ENCODE measurements at regions not wholly inside any gene's neighbourhood (a gene's known extent, or its start where the extent isn't known, plus 50 kb on each side); places are given as distances from the start of the nearest gene placed in this dataset.

DNA sequence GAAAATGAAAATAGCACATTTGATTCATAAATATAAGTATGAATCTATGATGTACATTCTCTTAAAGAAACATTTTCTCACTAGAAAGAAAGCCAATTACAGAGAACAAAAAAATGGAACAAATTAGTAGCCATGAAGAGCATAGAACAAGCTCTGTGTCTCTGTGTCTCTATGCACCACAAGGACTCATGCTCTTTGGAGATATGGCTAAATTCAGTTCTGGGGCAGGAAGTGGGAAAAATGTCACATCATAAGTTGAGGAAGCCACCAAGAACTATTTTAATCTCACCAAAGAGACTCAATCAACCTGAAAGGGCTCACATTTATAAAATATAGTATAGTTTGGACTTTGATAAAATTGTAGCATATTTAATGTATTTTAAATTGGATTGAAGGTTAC lies 1259.8 kb upstream of the GJE1 start:
- Mint-ChIP-seq H3K36me3 (ENCODE audit: low read depth) (peaks cover 55% of the 10 kb centered on the region), H3K27ac (no peak overlapping the region), H3K9me3 (peaks cover 51% of the 10 kb centered on the region), H3K4me1 (ENCODE audit: low read depth) (peaks cover 9% of the 10 kb centered on the region), H3K4me3 (no peak overlapping the region), H3K27me3 (ENCODE audit: insufficient read depth) (no peaks in the 10 kb centered on the region)
- DNase-seq = no peak
- TF ChIP-seq, protein P1, sequence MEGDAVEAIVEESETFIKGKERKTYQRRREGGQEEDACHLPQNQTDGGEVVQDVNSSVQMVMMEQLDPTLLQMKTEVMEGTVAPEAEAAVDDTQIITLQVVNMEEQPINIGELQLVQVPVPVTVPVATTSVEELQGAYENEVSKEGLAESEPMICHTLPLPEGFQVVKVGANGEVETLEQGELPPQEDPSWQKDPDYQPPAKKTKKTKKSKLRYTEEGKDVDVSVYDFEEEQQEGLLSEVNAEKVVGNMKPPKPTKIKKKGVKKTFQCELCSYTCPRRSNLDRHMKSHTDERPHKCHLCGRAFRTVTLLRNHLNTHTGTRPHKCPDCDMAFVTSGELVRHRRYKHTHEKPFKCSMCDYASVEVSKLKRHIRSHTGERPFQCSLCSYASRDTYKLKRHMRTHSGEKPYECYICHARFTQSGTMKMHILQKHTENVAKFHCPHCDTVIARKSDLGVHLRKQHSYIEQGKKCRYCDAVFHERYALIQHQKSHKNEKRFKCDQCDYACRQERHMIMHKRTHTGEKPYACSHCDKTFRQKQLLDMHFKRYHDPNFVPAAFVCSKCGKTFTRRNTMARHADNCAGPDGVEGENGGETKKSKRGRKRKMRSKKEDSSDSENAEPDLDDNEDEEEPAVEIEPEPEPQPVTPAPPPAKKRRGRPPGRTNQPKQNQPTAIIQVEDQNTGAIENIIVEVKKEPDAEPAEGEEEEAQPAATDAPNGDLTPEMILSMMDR (IDR thresholded peaks at IDR 0.05) = no peak

DNA sequence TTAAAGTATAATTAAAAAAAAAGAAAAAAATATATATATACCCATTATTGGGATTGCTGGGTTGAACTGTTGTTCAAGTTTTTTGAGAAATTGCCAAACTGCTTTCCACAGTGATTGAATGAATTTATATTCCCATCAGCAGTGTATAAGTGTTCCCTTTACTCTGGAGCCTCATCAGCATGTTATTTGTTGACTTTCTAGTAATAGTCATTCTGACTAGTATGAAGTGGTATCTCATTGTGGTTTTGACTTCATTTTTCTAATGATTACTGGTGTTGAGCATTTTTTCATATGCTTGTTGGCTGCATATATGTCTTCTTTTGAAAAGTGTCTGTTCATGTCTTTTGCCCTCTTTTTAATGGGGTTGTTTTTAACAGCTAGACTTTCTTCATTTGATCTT lies 1260.8 kb upstream of the GJE1 start:
- Mint-ChIP-seq H3K4me1 (ENCODE audit: low read depth) (peaks cover 9% of the 10 kb centered on the region), H3K27ac (peak overlapping the region; percentile 62; the same call in 1 of the 2 replicates), H3K36me3 (ENCODE audit: low read depth) (peaks cover 55% of the 10 kb centered on the region), H3K9me3 (peaks cover 48% of the 10 kb centered on the region), H3K27me3 (ENCODE audit: insufficient read depth) (no peaks in the 10 kb centered on the region), H3K4me3 (no peak overlapping the region)
- TF ChIP-seq, protein P1 (IDR thresholded peaks at IDR 0.05) = no peak
- peak; percentile 77 for DNase-seq

DNA sequence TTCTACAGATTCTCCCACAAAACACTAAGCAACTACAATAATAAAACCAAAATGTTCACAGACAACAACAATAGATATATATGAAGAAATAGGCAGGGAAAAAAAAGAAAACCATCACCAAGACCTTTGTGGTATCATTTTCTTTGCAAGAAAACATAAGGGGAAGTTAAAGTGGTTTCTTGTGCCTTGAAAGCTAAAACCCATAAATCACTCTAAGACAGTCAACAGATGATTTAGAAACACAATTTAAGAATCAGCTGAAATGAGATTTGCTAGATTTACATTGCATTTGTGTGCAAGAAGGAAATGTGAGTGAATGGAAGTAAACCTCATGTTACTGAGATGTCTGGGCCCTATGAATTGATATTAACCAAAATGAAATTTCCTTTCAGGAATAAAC lies 1265.4 kb upstream of the GJE1 start:
- Mint-ChIP-seq H3K27ac (no peak overlapping the region), H3K36me3 (ENCODE audit: low read depth) (peaks cover 35% of the 10 kb centered on the region), H3K27me3 (ENCODE audit: insufficient read depth) (no peaks in the 10 kb centered on the region), H3K4me3 (no peak overlapping the region), H3K4me1 (ENCODE audit: low read depth) (peaks cover 12% of the 10 kb centered on the region), H3K9me3 (peaks cover 32% of the 10 kb centered on the region)
- TF ChIP-seq, protein P1 (IDR thresholded peaks at IDR 0.05) = no peak
- no peak for DNase-seq

DNA sequence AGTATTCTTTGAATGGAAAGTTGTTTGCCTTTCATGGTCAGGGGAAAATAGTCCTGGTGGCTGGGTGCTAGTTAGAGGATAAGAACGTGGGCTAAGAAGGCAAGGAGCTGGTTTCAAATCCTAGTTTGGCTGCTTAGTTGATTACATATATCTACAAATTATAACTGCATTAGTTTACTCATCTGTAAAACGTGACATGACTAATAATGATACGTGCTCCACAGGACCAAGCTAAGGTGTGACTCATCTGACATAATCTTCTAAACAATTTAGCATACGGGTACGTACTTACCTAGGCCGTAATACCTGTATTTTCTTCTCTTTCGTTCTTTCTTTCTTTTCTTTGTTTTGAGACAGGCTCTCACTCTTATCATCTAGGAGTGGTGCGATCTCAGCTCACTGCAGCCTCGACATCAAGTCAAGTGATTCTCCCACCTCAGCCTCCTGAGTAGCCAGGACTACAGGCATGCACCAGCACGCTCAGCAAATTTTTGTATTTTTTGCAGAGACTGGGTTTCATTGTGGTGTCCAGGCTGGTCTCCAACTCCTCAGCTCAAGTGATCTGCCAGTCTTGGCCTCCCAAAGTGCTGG lies 1274.2 kb upstream of the GJE1 start:
- TF ChIP-seq, protein P1 (IDR thresholded peaks at IDR 0.05) = no peak
- Mint-ChIP-seq H3K27ac (peak overlapping the region; percentile 76), H3K4me1 (ENCODE audit: low read depth) (peaks cover 63% of the 10 kb centered on the region), H3K9me3 (no peaks in the 10 kb centered on the region), H3K36me3 (ENCODE audit: low read depth) (peaks cover 22% of the 10 kb centered on the region), H3K27me3 (ENCODE audit: insufficient read depth) (no peaks in the 10 kb centered on the region; the same call in 1 of the 2 replicates), H3K4me3 (peak overlapping the region; percentile 43; the same call in 1 of the 2 replicates)
- DNase-seq = peak; percentile 25

DNA sequence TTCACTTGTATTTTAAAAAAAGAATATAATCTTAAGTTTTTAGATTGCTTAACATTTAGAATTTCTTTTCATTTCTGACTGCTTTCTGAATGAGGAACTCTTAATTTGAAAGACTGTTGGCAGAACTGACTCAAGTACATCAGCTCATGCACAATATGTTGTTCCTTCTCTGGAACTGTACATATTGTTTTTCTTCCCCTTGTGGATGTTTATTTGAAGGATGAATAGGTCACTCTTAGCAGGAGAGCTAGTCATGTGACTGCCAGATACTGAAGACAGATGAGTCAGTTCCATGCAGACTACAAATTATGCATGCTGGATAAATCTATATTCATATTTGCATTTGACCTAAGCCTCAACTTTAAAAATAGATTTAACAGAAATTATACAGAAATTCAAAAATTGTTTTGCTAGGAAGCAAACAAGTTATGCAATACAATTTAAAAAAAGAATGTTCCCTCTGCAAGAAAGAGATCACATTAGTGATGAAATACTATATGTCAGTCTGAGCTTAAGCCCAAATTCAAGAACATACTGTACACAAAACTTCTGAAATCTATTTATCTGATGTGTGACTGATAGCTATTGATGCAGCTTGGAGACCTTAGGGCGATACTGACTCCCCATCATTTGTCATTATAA lies 1274.9 kb upstream of the GJE1 start:
- peak; percentile 86 for DNase-seq
- TF ChIP-seq, protein P1 (IDR thresholded peaks at IDR 0.05) = no peak; the same call in 1 of the 2 replicates
- peak overlapping the region; percentile 43; the same call in 1 of the 2 replicates for H3K4me3 Mint-ChIP-seq
- H3K9me3 Mint-ChIP-seq = no peaks in the 10 kb centered on the region
- peaks cover 22% of the 10 kb centered on the region for H3K36me3 Mint-ChIP-seq (ENCODE audit: low read depth)
- H3K4me1 Mint-ChIP-seq (ENCODE audit: low read depth) = peaks cover 63% of the 10 kb centered on the region
- no peaks in the 10 kb centered on the region; the same call in 1 of the 2 replicates for H3K27me3 Mint-ChIP-seq (ENCODE audit: insufficient read depth)
- H3K27ac Mint-ChIP-seq = peak overlapping the region; percentile 76

Measured in HFFc6 (cell line).